Esophagus muscularis mucosa (tissue), 4 donors: ENCODE measurements at regions not wholly inside any gene's neighbourhood (a gene's known extent, or its start where the extent isn't known, plus 50 kb on each side); places are given as distances from the start of the nearest gene placed in this dataset.

ENCODE experiments used
- EP300 ChIP-seq: sonication (generic); formaldehyde crosslinking; IDR thresholded peaks from one replicate; pipeline ENCODE4 v1.6.1; 2017; ENCODE audit warnings: antibody characterized with exemption
- POLR2A ChIP-seq: fragments of 450-650 bp; IDR thresholded peaks from one replicate; pipeline ENCODE4 v1.6.1; 2017; ENCODE audit warnings: antibody characterized with exemption, moderate library complexity, mild to moderate bottlenecking, low read depth
- POLR2AphosphoS5 ChIP-seq, 2 donors: sonication (generic); formaldehyde crosslinking; IDR thresholded peaks; one replicate each; pipeline ENCODE4 v1.6.1; 2017; ENCODE audit warnings: antibody characterized with exemption in 2 of 2
- TF ChIP-seq, protein P1 (sequence below), 3 experiments: fragments of 200-600 bp in 2 of 3; fragments of 450-650 bp in 1 of 3; sonication (generic) in 2 of 3; IDR thresholded peaks; one replicate each; pipeline ENCODE4 v1.5.1; 2017 to 2019; ENCODE audit warnings: antibody characterized with exemption in 3 of 3, mild to moderate bottlenecking in 2 of 3, moderate library complexity in 1 of 3

GRCh38 chr5:124652892-124653441 is 93.5 kb downstream of the ZNF608 start:
- no peak for TF ChIP-seq POLR2AphosphoS5 (IDR thresholded peaks at IDR 0.05)
- TF ChIP-seq, protein P1, sequence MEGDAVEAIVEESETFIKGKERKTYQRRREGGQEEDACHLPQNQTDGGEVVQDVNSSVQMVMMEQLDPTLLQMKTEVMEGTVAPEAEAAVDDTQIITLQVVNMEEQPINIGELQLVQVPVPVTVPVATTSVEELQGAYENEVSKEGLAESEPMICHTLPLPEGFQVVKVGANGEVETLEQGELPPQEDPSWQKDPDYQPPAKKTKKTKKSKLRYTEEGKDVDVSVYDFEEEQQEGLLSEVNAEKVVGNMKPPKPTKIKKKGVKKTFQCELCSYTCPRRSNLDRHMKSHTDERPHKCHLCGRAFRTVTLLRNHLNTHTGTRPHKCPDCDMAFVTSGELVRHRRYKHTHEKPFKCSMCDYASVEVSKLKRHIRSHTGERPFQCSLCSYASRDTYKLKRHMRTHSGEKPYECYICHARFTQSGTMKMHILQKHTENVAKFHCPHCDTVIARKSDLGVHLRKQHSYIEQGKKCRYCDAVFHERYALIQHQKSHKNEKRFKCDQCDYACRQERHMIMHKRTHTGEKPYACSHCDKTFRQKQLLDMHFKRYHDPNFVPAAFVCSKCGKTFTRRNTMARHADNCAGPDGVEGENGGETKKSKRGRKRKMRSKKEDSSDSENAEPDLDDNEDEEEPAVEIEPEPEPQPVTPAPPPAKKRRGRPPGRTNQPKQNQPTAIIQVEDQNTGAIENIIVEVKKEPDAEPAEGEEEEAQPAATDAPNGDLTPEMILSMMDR (IDR thresholded peaks at IDR 0.05), result no peak
- no peak for TF ChIP-seq POLR2A
- TF ChIP-seq EP300, result no peak
